AG09309 (cell line): ENCODE measurements at regions not wholly inside any gene's neighbourhood (a gene's known extent, or its start where the extent isn't known, plus 50 kb on each side); places are given as distances from the start of the nearest gene placed in this dataset.

Experiments
- DNase-seq: peaks from one replicate; pipeline ENCODE4 v3.0.0-alpha.2; 2010; ENCODE audit warnings: low read depth
- H3K4me3 ChIP-seq: 2 replicates; pipeline ENCODE4 v1.5.1; 2011; ENCODE audit warnings: mild to moderate bottlenecking, low read depth, low read length, moderate library complexity; ENCODE audit not compliant: control insufficient read depth
- CTCF ChIP-seq: IDR thresholded peaks from 2 replicates; pipeline ENCODE4 v1.5.1; 2011; ENCODE audit warnings: mild to moderate bottlenecking, low read depth, low read length, inconsistent platforms; ENCODE audit not compliant: insufficient read depth, control insufficient read depth; ENCODE audit errors: missing control alignments

GRCh38 chr20:22927537-22927936, 107.6 kb upstream of the SSTR4 start:
- no peak for DNase-seq

GRCh38 chr20:22928679-22929078, 106.4 kb upstream of the SSTR4 start:
- H3K4me3 ChIP-seq: no peak overlapping the region
- DNase-seq: no peak
- no peak for TF ChIP-seq CTCF

More at GRCh38 chr20:22927537-22927936, 107.6 kb upstream of the SSTR4 start:
- no peak overlapping the region for H3K4me3 ChIP-seq
- no peak for TF ChIP-seq CTCF

GRCh38 chr20:22929661-22930060, 105.5 kb upstream of the SSTR4 start:
- TF ChIP-seq CTCF: no peak
- H3K4me3 ChIP-seq: no peak overlapping the region
- no peak for DNase-seq

GRCh38 chr20:22931653-22932608, 103.2 kb upstream of the SSTR4 start:
- TF ChIP-seq CTCF: no peak
- DNase-seq: no peak
- H3K4me3 ChIP-seq: no peak overlapping the region

DNA sequence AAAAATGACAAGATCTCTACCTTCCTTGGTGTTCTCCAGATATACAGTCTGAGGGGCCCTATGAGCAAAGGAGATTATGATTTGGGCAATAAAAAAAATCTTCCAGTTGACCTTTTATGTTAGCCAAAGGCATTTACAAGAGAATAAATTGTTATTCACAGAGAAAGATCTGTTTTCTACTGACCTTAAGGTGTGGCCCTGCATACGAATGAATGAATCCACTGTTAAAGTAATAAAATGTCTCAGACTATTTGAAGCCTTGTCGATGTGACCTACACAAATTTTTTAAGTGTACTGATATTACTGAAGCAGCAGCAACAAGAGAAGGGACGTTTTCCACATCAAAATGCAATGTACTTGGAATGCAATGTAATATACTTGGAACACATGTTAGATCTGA, 95.9 kb upstream of the SSTR4 start:
- no peak overlapping the region for H3K4me3 ChIP-seq
- no peak for DNase-seq
- TF ChIP-seq CTCF: no peak

DNA sequence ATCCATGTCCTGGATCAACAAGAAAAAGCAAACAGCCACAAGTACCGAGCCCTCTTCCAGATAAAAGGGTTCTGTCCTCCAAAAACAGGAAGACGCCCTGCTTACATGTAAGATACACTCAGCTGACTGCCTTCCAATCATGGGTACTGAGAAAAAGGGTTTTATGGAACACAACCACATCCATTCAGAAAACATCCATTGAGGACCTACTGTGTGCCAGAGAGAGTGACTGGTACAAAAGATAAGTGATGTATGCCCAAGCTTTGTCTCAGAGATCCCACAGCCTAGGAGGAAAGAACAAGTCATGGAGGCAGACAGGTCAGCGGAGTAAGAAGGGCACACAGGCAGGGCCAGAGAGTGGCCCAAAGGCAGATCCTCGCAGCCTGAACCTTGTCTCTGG, 94.8 kb upstream of the SSTR4 start:
- no peak for TF ChIP-seq CTCF
- no peak for DNase-seq
- H3K4me3 ChIP-seq: no peak overlapping the region
